ENCODE measurements at regions not wholly inside any gene's neighbourhood (a gene's known extent, or its start where the extent isn't known, plus 50 kb on each side); places are given as distances from the start of the nearest gene placed in this dataset.

DNA sequence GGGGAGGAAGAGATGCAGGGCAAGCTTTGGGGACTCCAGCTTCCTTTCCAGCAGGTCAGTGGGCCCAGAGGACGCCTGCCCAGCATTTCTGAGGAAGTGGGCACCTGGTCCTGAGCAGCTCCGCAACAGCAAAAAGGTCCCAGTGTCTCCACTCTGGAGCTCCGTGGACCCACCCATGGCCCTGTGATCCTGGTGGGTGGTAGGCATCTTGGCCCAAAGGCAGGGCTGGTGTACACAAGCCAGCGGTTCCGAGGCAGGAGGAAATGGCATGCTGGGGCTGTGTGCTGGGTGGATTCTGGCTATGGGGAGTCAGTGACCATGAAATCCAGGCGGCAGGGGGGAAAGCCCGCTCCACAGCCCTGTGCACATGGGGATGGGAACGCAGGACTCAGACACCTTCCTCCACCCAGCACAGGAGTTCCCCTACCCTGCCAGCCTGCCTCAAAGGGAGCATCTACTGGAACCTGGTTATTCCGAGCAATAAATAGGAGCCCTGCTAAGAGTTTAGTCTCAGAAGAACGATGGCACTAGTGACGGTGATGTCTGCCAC is 206.0 kb downstream of the GLI2 start:
- TF ChIP-seq POLR2A (IDR thresholded peaks at IDR 0.05; ENCODE audit: low read length) = no peak
- no peak for TF ChIP-seq GATA1 (IDR thresholded peaks at IDR 0.05; ENCODE audit: low read depth, low read length)

Measured in erythroblast (primary cell).